Trophoblast cell (in vitro differentiated cells and primary cell): ENCODE measurements at regions not wholly inside any gene's neighbourhood (a gene's known extent, or its start where the extent isn't known, plus 50 kb on each side); places are given as distances from the start of the nearest gene placed in this dataset.
A peak's percentile ranks its signal among the peaks of the same experiment; 100 is the strongest.

Source experiments
- DNase-seq, 2 donors: peaks; one replicate each; pipeline ENCODE4 v3.0.0-alpha.2; 2016
- H2AFZ ChIP-seq: 2 replicates; pipeline ENCODE4 v1.6.1; 2013; ENCODE audit warnings: low read length, moderate library complexity, mild to moderate bottlenecking; ENCODE audit not compliant: insufficient read depth, poor library complexity
- H2AK5ac ChIP-seq: 2 replicates; pipeline ENCODE4 v1.6.1; 2013; ENCODE audit warnings: mild to moderate bottlenecking, low read length
- H2BK120ac ChIP-seq: 2 replicates; pipeline ENCODE4 v1.6.1; 2013; ENCODE audit warnings: low read length, mild to moderate bottlenecking, moderate library complexity; ENCODE audit not compliant: insufficient read depth, poor library complexity
- H2BK12ac ChIP-seq: 2 replicates; pipeline ENCODE4 v1.6.1; 2013; ENCODE audit warnings: mild to moderate bottlenecking, low read length, moderate library complexity
- H2BK5ac ChIP-seq: 2 replicates; pipeline ENCODE4 v1.6.1; 2013; ENCODE audit warnings: low read length, low read depth, moderate library complexity, mild to moderate bottlenecking; ENCODE audit not compliant: poor library complexity
- H3K14ac ChIP-seq: 2 replicates; pipeline ENCODE4 v1.6.1; 2013; ENCODE audit warnings: mild to moderate bottlenecking, low read length
- H3K18ac ChIP-seq: 2 replicates; pipeline ENCODE4 v1.6.1; 2013; ENCODE audit warnings: mild to moderate bottlenecking, low read length
- H3K23ac ChIP-seq: 2 replicates; pipeline ENCODE4 v1.6.1; 2013; ENCODE audit warnings: low read length
- H3K27ac ChIP-seq: 2 replicates; pipeline ENCODE4 v1.5.1; 2013; ENCODE audit warnings: low read depth, mild to moderate bottlenecking, inconsistent platforms, low read length, moderate library complexity
- H3K27me3 ChIP-seq: 2 replicates; pipeline ENCODE4 v1.6.1; 2013; ENCODE audit warnings: inconsistent platforms, mild to moderate bottlenecking, low read length, moderate library complexity; ENCODE audit not compliant: insufficient read depth
- H3K36me3 ChIP-seq, 2 experiments: 1 replicate in 1 of 2; 2 replicates in 1 of 2; pipeline ENCODE4 v1.6.1; 2013; ENCODE audit warnings: low read length in 2 of 2, mild to moderate bottlenecking in 2 of 2, moderate library complexity in 1 of 2; ENCODE audit not compliant: insufficient read depth in 2 of 2, control insufficient read depth in 1 of 2
- H3K4ac ChIP-seq: 2 replicates; pipeline ENCODE4 v1.6.1; 2013; ENCODE audit warnings: low read depth, mild to moderate bottlenecking, low read length, moderate library complexity
- H3K4me1 ChIP-seq, 2 experiments: 1 replicate in 1 of 2; 2 replicates in 1 of 2; pipeline ENCODE4 v1.6.1; 2013; ENCODE audit warnings: low read length in 2 of 2, mild to moderate bottlenecking in 2 of 2, moderate library complexity in 1 of 2; ENCODE audit not compliant: insufficient read depth in 2 of 2, control insufficient read depth in 1 of 2
- H3K4me2 ChIP-seq: 2 replicates; pipeline ENCODE4 v1.6.1; 2013; ENCODE audit warnings: inconsistent platforms, mild to moderate bottlenecking, low read length, moderate library complexity
- H3K4me3 ChIP-seq: 2 replicates; pipeline ENCODE4 v1.5.1; 2013; ENCODE audit warnings: mild to moderate bottlenecking, low read depth, low read length, inconsistent platforms
- H3K79me1 ChIP-seq: one replicate; pipeline ENCODE4 v1.6.1; 2013; ENCODE audit warnings: low read length
- H3K79me2 ChIP-seq: 2 replicates; pipeline ENCODE4 v1.6.1; 2013; ENCODE audit warnings: low read length, mild to moderate bottlenecking; ENCODE audit not compliant: control insufficient read depth, insufficient read depth, poor library complexity
- H3K9ac ChIP-seq: 2 replicates; pipeline ENCODE4 v1.6.1; 2013; ENCODE audit warnings: mild to moderate bottlenecking, low read length
- H3K9me3 ChIP-seq: 2 replicates; pipeline ENCODE4 v1.6.1; 2013; ENCODE audit warnings: low read depth, mild to moderate bottlenecking, control low read depth, inconsistent platforms, low read length; ENCODE audit not compliant: insufficient read depth
- H4K12ac ChIP-seq: 2 replicates; pipeline ENCODE4 v1.6.1; 2013; ENCODE audit warnings: low read depth, mild to moderate bottlenecking, low read length, moderate library complexity
- H4K8ac ChIP-seq: 2 replicates; pipeline ENCODE4 v1.6.1; 2013; ENCODE audit warnings: low read depth, mild to moderate bottlenecking, low read length, moderate library complexity
- H4K91ac ChIP-seq: one replicate; pipeline ENCODE4 v1.6.1; 2013; ENCODE audit warnings: low read depth, mild to moderate bottlenecking, low read length, moderate library complexity
- WGBS: extraction: QIAGEN DNeasy Blood & Tissue Kit; methylation state at CpG from one replicate; pipeline ENCODE4 v1.1.7; 2013; ENCODE audit warnings: missing lambda C conversion rate; ENCODE audit not compliant: insufficient read length, insufficient coverage; ENCODE audit errors: extremely low coverage; 5-methylcytosine and 5-hydroxymethylcytosine counted together

- Histone ChIP-seq H3K36me3 (no peaks in the 10 kb centered on the region), H3K4me3 (no peak overlapping the region), H3K4me2 (no peak overlapping the region), H3K79me1 (no peaks in the 10 kb centered on the region), H2BK120ac (no peak overlapping the region), H3K4me1 (no peaks in the 10 kb centered on the region), H4K8ac (no peak overlapping the region), H3K9ac (no peak overlapping the region), H3K79me2 (no peaks in the 10 kb centered on the region), H3K14ac (no peak overlapping the region), H2BK12ac (no peak overlapping the region), H4K12ac (no peak overlapping the region), H3K27ac (no peak overlapping the region), H3K4ac (no peak overlapping the region), H3K23ac (no peak overlapping the region), H2AFZ (no peak overlapping the region), H3K27me3 (no peaks in the 10 kb centered on the region), H3K9me3 (no peaks in the 10 kb centered on the region), H2AK5ac (no peak overlapping the region), H3K18ac (no peak overlapping the region), H2BK5ac (no peak overlapping the region), H4K91ac (no peak overlapping the region)
- no peak for DNase-seq
- no CpG with 5 or more reads among the region's 1 CpG for WGBS
Measured at GRCh38 chr3:159210336-159210735, 408.5 kb downstream of the MFSD1 start.

GRCh38 chr3:159216311-159216710 is 414.5 kb downstream of the MFSD1 start:
- Histone ChIP-seq H3K4me1 (no peaks in the 10 kb centered on the region), H2AFZ (no peak overlapping the region), H2AK5ac (no peak overlapping the region), H3K79me2 (no peaks in the 10 kb centered on the region), H2BK120ac (no peak overlapping the region), H3K9me3 (no peaks in the 10 kb centered on the region), H3K18ac (no peak overlapping the region), H4K8ac (no peak overlapping the region), H3K27ac (no peak overlapping the region), H3K4ac (no peak overlapping the region), H3K4me2 (no peak overlapping the region), H3K14ac (no peak overlapping the region), H3K23ac (no peak overlapping the region), H4K12ac (no peak overlapping the region), H3K36me3 (no peaks in the 10 kb centered on the region), H3K4me3 (no peak overlapping the region), H3K9ac (no peak overlapping the region), H2BK12ac (no peak overlapping the region), H3K27me3 (no peaks in the 10 kb centered on the region), H2BK5ac (no peak overlapping the region), H4K91ac (no peak overlapping the region), H3K79me1 (no peaks in the 10 kb centered on the region)
- no CpG with 5 or more reads among the region's 3 CpGs for WGBS
- no peak for DNase-seq

GRCh38 chr3:159219231-159219630 is 417.4 kb downstream of the MFSD1 start:
- no peak overlapping the region for H3K4me3 ChIP-seq
- no peak overlapping the region for H3K27ac ChIP-seq

GRCh38 chr3:159221335-159221734 is 419.5 kb downstream of the MFSD1 start:
- no peak overlapping the region for H2AFZ ChIP-seq
- no peak overlapping the region for H2AK5ac ChIP-seq
- no peak overlapping the region for H3K27ac ChIP-seq
- no peaks in the 10 kb centered on the region for H3K79me1 ChIP-seq
- H2BK120ac ChIP-seq, result no peak overlapping the region
- DNase-seq, result no peak
- H3K36me3 ChIP-seq, result no peaks in the 10 kb centered on the region
- no peak overlapping the region for H3K14ac ChIP-seq
- no peak overlapping the region for H3K18ac ChIP-seq
- no peak overlapping the region for H3K23ac ChIP-seq
- H3K27me3 ChIP-seq, result no peaks in the 10 kb centered on the region
- H4K8ac ChIP-seq, result no peak overlapping the region
- H3K4me1 ChIP-seq, result no peaks in the 10 kb centered on the region
- H3K9me3 ChIP-seq, result no peaks in the 10 kb centered on the region
- no peak overlapping the region for H2BK5ac ChIP-seq
- no peaks in the 10 kb centered on the region for H3K79me2 ChIP-seq
- no peak overlapping the region for H3K4ac ChIP-seq
- H2BK12ac ChIP-seq, result no peak overlapping the region
- H4K12ac ChIP-seq, result no peak overlapping the region
- H3K4me2 ChIP-seq, result no peak overlapping the region
- H4K91ac ChIP-seq, result no peak overlapping the region
- H3K9ac ChIP-seq, result no peak overlapping the region
- H3K4me3 ChIP-seq, result no peak overlapping the region
- no CpG with 5 or more reads among the region's 1 CpG for WGBS

More at GRCh38 chr3:159219231-159219630, 417.4 kb downstream of the MFSD1 start:
- DNase-seq, result peak in 1 of 2 donors; percentile 9
- Histone ChIP-seq H4K12ac (no peak overlapping the region), H3K14ac (no peak overlapping the region), H3K4me2 (no peak overlapping the region), H2BK12ac (no peak overlapping the region), H4K8ac (no peak overlapping the region), H3K27me3 (no peaks in the 10 kb centered on the region), H3K23ac (no peak overlapping the region), H3K9ac (no peak overlapping the region), H3K79me2 (no peaks in the 10 kb centered on the region), H3K9me3 (no peaks in the 10 kb centered on the region), H2BK5ac (no peak overlapping the region), H3K18ac (no peak overlapping the region), H3K4ac (no peak overlapping the region), H3K4me1 (no peaks in the 10 kb centered on the region), H2AK5ac (no peak overlapping the region), H3K36me3 (no peaks in the 10 kb centered on the region), H2BK120ac (no peak overlapping the region), H3K79me1 (no peaks in the 10 kb centered on the region), H2AFZ (no peak overlapping the region), H4K91ac (no peak overlapping the region)
- WGBS, result no CpG with 5 or more reads among the region's 3 CpGs
